Islet precursor cell (in vitro differentiated cells): ENCODE measurements at regions not wholly inside any gene's neighbourhood (a gene's known extent, or its start where the extent isn't known, plus 50 kb on each side); places are given as distances from the start of the nearest gene placed in this dataset.
A peak's percentile ranks its signal among the peaks of the same experiment; 100 is the strongest.
"Not testable (repeated sequence)": the region's sequence is repeated elsewhere in the genome, so short reads cannot be mapped to it uniquely, and the experiment has no call there.

Source experiments
- DNase-seq: peaks from one replicate; pipeline ENCODE4 v3.0.0-alpha.2; 2018

GRCh38 chr6:137305691-137306090, 86.5 kb upstream of the IFNGR1 start:
- DNase-seq: no peak

- DNase-seq: no peak
These were observed 85.0 kb upstream of the IFNGR1 start for GRCh38 chr6:137304020-137304780.

- DNase-seq: no peak
These were observed 84.3 kb upstream of the IFNGR1 start for GRCh38 chr6:137303441-137303840.

- no peak for DNase-seq
These were observed 80.5 kb upstream of the IFNGR1 start for GRCh38 chr6:137299681-137300080.

GRCh38 chr6:137297887-137298286, 78.7 kb upstream of the IFNGR1 start:
- DNase-seq: peak; percentile 82

GRCh38 chr6:137292326-137292725, 73.1 kb upstream of the IFNGR1 start:
- DNase-seq: not testable (repeated sequence)

GRCh38 chr6:137291441-137291840, 72.3 kb upstream of the IFNGR1 start:
- no peak for DNase-seq

GRCh38 chr6:137290601-137291261, 71.5 kb upstream of the IFNGR1 start:
- no peak for DNase-seq

GRCh38 chr6:137286916-137287315, 67.7 kb upstream of the IFNGR1 start:
- DNase-seq: no peak

GRCh38 chr6:137286368-137286767, 67.2 kb upstream of the IFNGR1 start:
- DNase-seq: no peak

GRCh38 chr6:137284811-137285110, 65.6 kb upstream of the IFNGR1 start:
- no peak for DNase-seq

- DNase-seq: no peak
These were observed 65.0 kb upstream of the IFNGR1 start for GRCh38 chr6:137283940-137284810.

GRCh38 chr6:137283080-137283479, 63.9 kb upstream of the IFNGR1 start:
- DNase-seq: no peak

- DNase-seq: no peak
These were observed 63.1 kb upstream of the IFNGR1 start for GRCh38 chr6:137282254-137282653.

- not testable (repeated sequence) for DNase-seq
These were observed 60.1 kb upstream of the IFNGR1 start for GRCh38 chr6:137279279-137279678.

GRCh38 chr6:137277971-137278637, 58.9 kb upstream of the IFNGR1 start:
- peak; percentile 98 for DNase-seq

- DNase-seq: no peak
These were observed 53.2 kb upstream of the IFNGR1 start for GRCh38 chr6:137272403-137272802.

- no peak for DNase-seq
These were observed 52.3 kb upstream of the IFNGR1 start for GRCh38 chr6:137271245-137272183.

- no peak for DNase-seq
These were observed 50.6 kb upstream of the IFNGR1 start for GRCh38 chr6:137269803-137270202.

GRCh38 chr6:137269347-137269746, 50.2 kb upstream of the IFNGR1 start:
- DNase-seq: no peak
